Ascending aorta (tissue), 2 donors: ENCODE measurements at regions not wholly inside any gene's neighbourhood (a gene's known extent, or its start where the extent isn't known, plus 50 kb on each side); places are given as distances from the start of the nearest gene placed in this dataset.

ENCODE experiments used
- DNase-seq, 2 donors: peaks; one replicate each; pipeline ENCODE4 v3.0.0-alpha.2; 2019; ENCODE audit warnings: low spot score in 2 of 2
- H3K27ac ChIP-seq, 2 donors: fragments of 200-600 bp; sonication (generic); one replicate each; pipeline ENCODE4 v1.5.1; 2016 to 2017; ENCODE audit warnings: mild to moderate bottlenecking in 1 of 2
- H3K27me3 ChIP-seq: fragments of 200-600 bp; sonication (generic); one replicate; pipeline ENCODE4 v1.5.1; 2017
- H3K36me3 ChIP-seq, 2 donors: fragments of 200-600 bp; sonication (generic); one replicate each; pipeline ENCODE4 v1.5.1; 2016
- H3K4me1 ChIP-seq, 2 donors: fragments of 200-600 bp; sonication (generic); one replicate each; pipeline ENCODE4 v1.5.1; 2016 to 2017; ENCODE audit warnings: mild to moderate bottlenecking in 1 of 2
- H3K4me3 ChIP-seq, 2 donors: fragments of 200-600 bp; sonication (generic); one replicate each; pipeline ENCODE4 v1.5.1; 2016 to 2017; ENCODE audit warnings: mild to moderate bottlenecking in 1 of 2
- H3K9me3 ChIP-seq, 2 donors: fragments of 200-600 bp; sonication (generic); one replicate each; pipeline ENCODE4 v1.5.1; 2016
- CTCF ChIP-seq, 3 experiments: fragments of 200-600 bp in 2 of 3; fragments of 450-650 bp in 1 of 3; sonication (generic) in 2 of 3; IDR thresholded peaks; one replicate each; pipeline ENCODE4 v1.5.1; 2016 to 2019; ENCODE audit warnings: antibody characterized with exemption in 3 of 3, mild to moderate bottlenecking in 1 of 3, moderate library complexity in 1 of 3
- intact Hi-C: fragments of 100-400 bp; cut with DNase I; formaldehyde crosslinking; loops from one replicate; pipeline ENCODE4 v1.15.1; 2023

GRCh38 chr14:82116721-82117120, 583.1 kb upstream of the SEL1L start:
- no peaks in the 10 kb centered on the region for H3K27me3 ChIP-seq
- H3K36me3 ChIP-seq: no peaks in the 10 kb centered on the region
- H3K4me1 ChIP-seq: no peaks in the 10 kb centered on the region
- H3K4me3 ChIP-seq: no peak overlapping the region
- intact Hi-C loops: no loop called here
- no peak for TF ChIP-seq CTCF (IDR thresholded peaks at IDR 0.05)
- no peak overlapping the region for H3K27ac ChIP-seq
- no peak for DNase-seq
- peaks cover 4 to 13% of the 10 kb centered on the region in 2 donors for H3K9me3 ChIP-seq

GRCh38 chr14:82122655-82123054, 589.0 kb upstream of the SEL1L start:
- no peak for DNase-seq
- Histone ChIP-seq H3K36me3 (no peaks in the 10 kb centered on the region), H3K4me1 (no peaks in the 10 kb centered on the region), H3K27ac (no peak overlapping the region), H3K27me3 (no peaks in the 10 kb centered on the region), H3K4me3 (no peak overlapping the region), H3K9me3 (peaks cover 0 to 6% of the 10 kb centered on the region in 2 donors)
- TF ChIP-seq CTCF (IDR thresholded peaks at IDR 0.05): no peak
- intact Hi-C loops: no loop called here

- intact Hi-C loops: no loop called here
- H3K36me3 ChIP-seq: no peaks in the 10 kb centered on the region
- H3K27me3 ChIP-seq: no peaks in the 10 kb centered on the region
- no peak overlapping the region for H3K4me3 ChIP-seq
- no peaks in the 10 kb centered on the region for H3K4me1 ChIP-seq
- no peak for DNase-seq
- no peak overlapping the region for H3K27ac ChIP-seq
- TF ChIP-seq CTCF (IDR thresholded peaks at IDR 0.05): no peak
- no peaks in the 10 kb centered on the region for H3K9me3 ChIP-seq
These were observed 590.9 kb upstream of the SEL1L start for GRCh38 chr14:82124511-82124910.

- no peak overlapping the region for H3K4me3 ChIP-seq
- H3K27me3 ChIP-seq: no peaks in the 10 kb centered on the region
- intact Hi-C loops: no loop called here
- no peak for DNase-seq
- H3K36me3 ChIP-seq: no peaks in the 10 kb centered on the region
- no peak for TF ChIP-seq CTCF (IDR thresholded peaks at IDR 0.05)
- H3K4me1 ChIP-seq: no peaks in the 10 kb centered on the region
- H3K9me3 ChIP-seq: no peaks in the 10 kb centered on the region
- no peak overlapping the region for H3K27ac ChIP-seq
These were observed 592.4 kb upstream of the SEL1L start for GRCh38 chr14:82126006-82126405.

- TF ChIP-seq CTCF (IDR thresholded peaks at IDR 0.05): no peak
- no peak for DNase-seq
- H3K27me3 ChIP-seq: no peaks in the 10 kb centered on the region
- H3K4me3 ChIP-seq: no peak overlapping the region
- H3K9me3 ChIP-seq: no peaks in the 10 kb centered on the region
- H3K36me3 ChIP-seq: no peaks in the 10 kb centered on the region
- H3K27ac ChIP-seq: no peak overlapping the region
- intact Hi-C loops: no loop called here
- H3K4me1 ChIP-seq: no peaks in the 10 kb centered on the region
These were observed 600.8 kb upstream of the SEL1L start for GRCh38 chr14:82134411-82134810.

GRCh38 chr14:82138431-82138830, 604.8 kb upstream of the SEL1L start:
- Histone ChIP-seq H3K4me1 (no peaks in the 10 kb centered on the region), H3K4me3 (no peak overlapping the region), H3K27ac (no peak overlapping the region), H3K9me3 (peaks cover 5 to 17% of the 10 kb centered on the region in 2 donors), H3K36me3 (no peaks in the 10 kb centered on the region), H3K27me3 (no peaks in the 10 kb centered on the region)
- DNase-seq: no peak
- no peak for TF ChIP-seq CTCF (IDR thresholded peaks at IDR 0.05)
- intact Hi-C loops: no loop called here
